Pulmonary artery endothelial cell (primary cell): ENCODE measurements at regions not wholly inside any gene's neighbourhood (a gene's known extent, or its start where the extent isn't known, plus 50 kb on each side); places are given as distances from the start of the nearest gene placed in this dataset.
"Not testable (repeated sequence)": the region's sequence is repeated elsewhere in the genome, so short reads cannot be mapped to it uniquely, and the experiment has no call there.

Source experiments
- DNase-seq: peaks from one replicate; pipeline ENCODE4 v3.0.0-alpha.2; 2011; ENCODE audit warnings: low read depth, low spot score

DNA sequence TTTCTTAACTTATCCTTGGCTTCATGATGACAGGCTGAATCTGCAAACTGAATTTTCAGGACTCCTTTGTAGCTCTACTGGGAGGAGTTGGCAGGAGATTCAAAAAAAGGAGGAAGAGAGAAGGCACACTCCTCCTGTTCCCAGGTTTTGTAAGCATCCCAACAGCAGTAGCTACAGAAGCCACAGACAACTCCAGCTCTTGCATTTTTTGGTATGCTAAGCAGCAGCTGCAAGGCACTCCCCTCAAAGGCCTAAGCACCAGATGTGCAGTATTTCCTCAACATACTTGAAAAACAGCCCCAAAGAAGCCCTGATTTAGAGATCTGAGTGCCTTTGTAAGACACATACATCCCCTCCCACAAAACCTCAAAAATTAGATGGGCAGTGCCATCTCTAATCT is 328.6 kb upstream of the SYNCRIP start:
- no peak for DNase-seq

DNA sequence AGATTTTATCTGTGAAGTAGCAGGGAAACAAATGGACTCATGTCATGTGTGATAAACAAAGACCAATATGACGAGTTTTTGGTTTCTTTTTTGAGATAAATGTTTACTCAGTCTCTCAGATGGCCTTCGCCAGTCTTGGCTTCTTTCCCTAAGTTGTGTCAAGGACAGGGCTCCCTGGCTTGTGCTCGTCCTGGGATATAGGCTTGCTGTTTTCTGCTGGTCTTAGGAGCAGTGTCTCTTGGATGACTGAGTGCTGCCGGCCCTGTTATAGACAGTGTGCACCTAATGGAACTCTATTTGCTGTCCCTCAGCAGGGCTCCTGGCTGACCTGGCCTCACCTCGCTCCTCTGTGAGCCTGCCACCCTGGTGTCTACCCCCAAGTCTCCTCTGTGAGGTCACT is 324.1 kb upstream of the SYNCRIP start:
- no peak for DNase-seq

DNA sequence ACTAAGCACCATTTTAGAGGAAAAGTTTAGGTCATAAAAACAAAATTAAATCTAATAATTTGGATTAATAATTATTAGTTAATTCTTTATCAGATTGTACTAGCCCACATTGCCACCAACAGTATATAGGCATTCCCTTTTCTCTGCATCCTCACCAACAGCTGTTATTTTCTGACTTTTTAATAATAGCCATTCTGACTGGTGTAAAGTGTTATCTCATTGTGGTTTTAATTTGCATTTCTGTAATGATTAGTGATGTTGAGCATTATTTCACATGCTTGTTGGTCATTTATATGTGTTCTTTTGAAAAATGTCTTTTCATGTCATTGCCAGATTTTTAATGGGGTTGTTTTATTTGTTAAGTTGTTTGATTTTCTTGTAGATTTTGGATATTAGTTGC is 319.1 kb upstream of the SYNCRIP start:
- DNase-seq: no peak

- DNase-seq: no peak
Observed at GRCh38 chr6:85961125-85961524, 318.4 kb upstream of the SYNCRIP start.

- DNase-seq: no peak
Observed at GRCh38 chr6:85948481-85948880, 305.8 kb upstream of the SYNCRIP start.

DNA sequence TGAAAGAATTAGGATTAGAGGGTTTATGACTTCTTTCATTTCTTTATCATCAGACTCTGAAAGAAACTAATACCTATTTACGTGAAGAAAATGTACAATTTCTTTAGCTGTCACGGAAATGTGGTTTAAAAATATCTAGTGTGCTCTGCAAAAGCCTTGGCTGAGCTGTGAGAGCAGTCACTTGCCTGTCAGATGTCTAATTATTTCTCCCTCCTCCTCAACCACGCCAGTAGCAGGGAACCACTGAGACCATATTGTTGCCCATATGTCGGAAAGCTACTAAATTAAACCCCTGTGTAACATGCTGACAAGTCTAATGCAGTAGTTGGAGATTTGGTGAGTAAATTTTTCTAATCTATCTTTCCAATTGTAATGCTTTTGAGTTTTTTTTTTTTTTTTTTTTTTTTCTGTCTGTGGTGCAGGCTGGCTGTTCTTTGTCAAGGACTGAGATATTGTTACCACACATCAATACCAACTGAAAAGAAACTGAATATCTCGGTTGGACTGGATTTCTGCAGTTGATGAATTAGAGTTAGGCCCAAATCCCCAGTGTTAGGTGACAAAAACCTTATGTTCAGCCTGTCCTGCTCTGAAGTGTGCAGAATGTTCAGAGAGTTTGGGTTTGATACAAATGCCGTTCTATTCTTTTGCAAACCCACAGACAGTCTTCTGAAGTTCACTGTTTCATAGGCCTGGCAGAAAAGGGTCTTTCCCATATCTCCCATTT is 302.9 kb upstream of the SYNCRIP start:
- no peak for DNase-seq

GRCh38 chr6:85944776-85945175 is 302.1 kb upstream of the SYNCRIP start:
- DNase-seq: no peak

- no peak for DNase-seq
Observed at GRCh38 chr6:85942844-85943243, 300.2 kb upstream of the SYNCRIP start.

DNA sequence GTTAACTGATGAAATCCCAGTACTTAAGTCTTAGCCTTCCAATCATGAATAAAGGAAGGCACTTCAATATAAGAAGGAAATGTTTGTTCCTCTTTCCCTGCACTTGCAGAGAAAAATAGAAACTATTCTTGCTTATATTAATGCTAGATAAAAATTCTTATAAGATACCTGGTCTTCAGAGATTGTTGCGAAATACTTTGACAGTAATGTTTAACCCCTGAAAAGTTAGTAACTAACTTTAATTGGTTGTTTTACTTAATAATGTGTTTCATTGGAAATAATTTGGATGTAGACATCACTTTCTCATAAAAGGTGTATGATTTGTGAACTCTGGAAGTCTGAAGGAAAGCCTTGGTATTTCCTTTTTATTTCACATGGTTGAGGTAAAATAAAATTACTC is 294.2 kb upstream of the SYNCRIP start:
- no peak for DNase-seq

GRCh38 chr6:85923013-85923430 is 280.3 kb upstream of the SYNCRIP start:
- DNase-seq: no peak

DNA sequence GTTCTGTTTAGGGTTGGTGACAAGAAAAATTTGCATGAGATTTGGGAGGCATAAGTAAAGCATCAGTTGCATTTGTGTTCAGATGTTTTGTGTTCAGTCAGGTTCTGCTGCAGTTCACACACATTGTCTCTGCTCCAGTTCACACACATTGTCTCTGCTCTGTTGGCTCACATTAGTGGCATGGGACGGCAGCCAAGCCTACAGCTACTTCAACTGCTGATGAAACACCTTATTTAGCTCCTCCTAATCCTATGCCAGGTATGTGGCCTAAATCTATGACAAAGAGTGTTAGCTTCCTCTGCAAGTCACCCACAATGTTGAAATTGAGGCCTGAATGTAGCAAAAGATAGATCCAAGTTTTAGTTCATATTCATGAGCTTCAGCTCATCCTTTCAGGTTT is 278.1 kb upstream of the SYNCRIP start:
- no peak for DNase-seq

GRCh38 chr6:85917522-85917921 is 274.8 kb upstream of the SYNCRIP start:
- no peak for DNase-seq

DNA sequence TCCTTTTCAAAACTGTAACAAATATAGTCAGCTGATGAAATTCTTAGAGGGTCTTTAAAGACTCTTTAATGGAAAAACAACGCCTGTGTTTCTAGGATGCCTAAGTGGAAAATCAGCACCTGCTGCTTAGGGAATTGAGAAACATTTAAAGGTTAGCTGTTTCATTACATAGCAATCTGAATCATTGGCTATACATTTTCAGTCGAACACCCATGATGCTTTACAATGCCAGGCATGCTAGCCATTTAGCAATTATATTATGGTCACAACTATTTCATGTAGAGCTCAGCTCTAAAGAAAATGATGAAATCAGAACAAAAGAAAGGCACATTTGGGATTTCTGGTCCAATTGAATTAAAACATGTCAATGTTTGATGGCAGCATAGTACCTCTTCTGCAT is 270.3 kb upstream of the SYNCRIP start:
- DNase-seq: no peak

GRCh38 chr6:85912582-85912981 is 269.9 kb upstream of the SYNCRIP start:
- DNase-seq: no peak

- no peak for DNase-seq
Observed at GRCh38 chr6:85911067-85911466, 268.4 kb upstream of the SYNCRIP start.

- not testable (repeated sequence) for DNase-seq
Observed at GRCh38 chr6:85908120-85908519, 265.4 kb upstream of the SYNCRIP start.

DNA sequence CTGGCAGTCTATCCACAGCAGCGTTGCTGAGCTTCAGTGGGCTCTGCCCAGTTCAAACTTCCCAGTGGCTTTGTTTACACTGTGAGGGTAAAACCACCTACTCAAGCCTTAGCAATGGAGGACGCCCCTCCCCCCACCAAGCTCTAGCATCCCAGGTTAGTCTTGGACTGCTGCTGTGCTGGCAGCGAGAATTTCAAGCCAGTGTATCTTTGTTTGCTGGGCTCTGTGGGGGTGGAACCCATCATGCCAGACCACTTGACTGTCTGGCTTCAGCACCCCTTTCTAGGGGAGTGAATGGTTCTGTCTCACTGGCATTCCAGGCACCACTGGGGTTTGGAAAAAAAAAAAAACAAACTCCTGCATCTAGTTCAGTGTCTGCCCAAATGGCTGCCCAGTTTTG is 249.7 kb upstream of the SYNCRIP start:
- no peak for DNase-seq

DNA sequence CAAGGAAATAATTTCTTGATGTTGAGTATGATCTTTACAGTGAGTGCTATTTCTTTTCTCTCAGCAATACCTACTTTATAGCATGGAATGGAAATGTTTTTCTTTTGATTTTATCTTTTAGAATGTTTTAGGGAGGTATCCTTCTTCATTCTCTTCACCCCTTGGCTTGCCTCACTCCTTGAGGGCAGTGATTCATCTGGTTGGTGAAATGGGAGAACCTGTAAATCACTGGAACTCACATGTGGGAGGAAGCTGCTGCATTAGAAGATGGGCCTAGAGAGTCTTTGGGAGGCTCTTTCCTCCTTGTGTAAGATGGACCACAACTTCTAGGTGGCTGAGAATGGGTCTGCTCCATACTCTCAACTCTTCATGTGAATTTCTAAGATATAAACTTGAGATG is 244.8 kb upstream of the SYNCRIP start:
- DNase-seq: no peak

GRCh38 chr6:85868685-85869084 is 226.0 kb upstream of the SYNCRIP start:
- DNase-seq: no peak

DNA sequence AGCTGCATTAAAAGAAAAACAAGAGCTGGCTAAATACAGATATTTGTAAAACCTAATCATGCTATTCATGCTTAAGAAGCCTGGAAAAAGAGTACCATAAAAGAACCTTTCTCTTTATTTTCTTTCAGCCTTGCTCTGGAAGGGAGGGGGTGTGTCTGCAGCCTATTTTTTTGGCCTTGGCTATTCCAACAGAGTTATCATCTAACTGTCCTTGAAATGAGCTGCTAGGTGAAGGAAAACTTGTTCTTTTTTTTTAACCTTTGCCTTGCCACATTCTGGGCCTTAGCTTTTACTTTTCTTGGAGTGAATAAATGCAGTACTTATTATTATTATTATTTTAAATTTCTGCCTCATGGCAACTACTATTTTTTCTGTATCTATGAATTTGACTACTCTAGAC is 224.9 kb upstream of the SYNCRIP start:
- no peak for DNase-seq

DNA sequence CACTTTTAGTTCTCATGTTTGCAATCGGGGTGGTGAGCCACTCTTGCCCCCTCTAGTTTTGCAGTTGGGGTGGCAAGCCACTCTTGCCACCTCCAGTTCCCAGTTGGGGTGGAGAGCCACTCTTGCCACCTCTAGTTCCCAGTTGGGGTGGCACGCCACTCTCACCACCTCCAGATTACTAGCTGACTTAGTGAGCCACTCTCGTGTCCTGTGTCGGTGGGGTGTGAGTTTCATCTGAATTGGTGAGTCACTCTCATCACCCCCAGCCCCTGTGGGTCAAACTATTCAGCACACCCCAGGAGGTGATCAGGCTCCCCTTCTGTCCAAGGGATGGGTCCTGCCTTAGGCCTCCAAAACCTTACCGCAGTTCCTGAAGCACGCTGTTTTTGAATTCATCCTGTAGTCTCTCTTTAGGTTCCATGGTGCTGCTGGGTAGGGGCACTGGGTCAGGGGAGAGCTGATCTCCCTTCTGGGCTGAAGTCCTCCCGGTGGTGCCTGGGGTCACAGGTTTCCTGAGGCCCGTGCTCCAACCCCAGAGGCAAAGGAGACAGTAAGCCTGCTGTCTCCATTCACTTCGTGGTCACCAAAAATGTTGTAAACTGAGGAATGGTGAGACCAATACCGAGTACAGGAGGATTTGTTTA is 224.2 kb upstream of the SYNCRIP start:
- DNase-seq: no peak

GRCh38 chr6:85866370-85866730 is 223.7 kb upstream of the SYNCRIP start:
- DNase-seq: no peak
